ENCODE measurements at regions not wholly inside any gene's neighbourhood (a gene's known extent, or its start where the extent isn't known, plus 50 kb on each side); places are given as distances from the start of the nearest gene placed in this dataset.

GRCh38 chr2:53064154-53064553 lies 703.5 kb upstream of the CHAC2 start:
- TF ChIP-seq, protein P1, sequence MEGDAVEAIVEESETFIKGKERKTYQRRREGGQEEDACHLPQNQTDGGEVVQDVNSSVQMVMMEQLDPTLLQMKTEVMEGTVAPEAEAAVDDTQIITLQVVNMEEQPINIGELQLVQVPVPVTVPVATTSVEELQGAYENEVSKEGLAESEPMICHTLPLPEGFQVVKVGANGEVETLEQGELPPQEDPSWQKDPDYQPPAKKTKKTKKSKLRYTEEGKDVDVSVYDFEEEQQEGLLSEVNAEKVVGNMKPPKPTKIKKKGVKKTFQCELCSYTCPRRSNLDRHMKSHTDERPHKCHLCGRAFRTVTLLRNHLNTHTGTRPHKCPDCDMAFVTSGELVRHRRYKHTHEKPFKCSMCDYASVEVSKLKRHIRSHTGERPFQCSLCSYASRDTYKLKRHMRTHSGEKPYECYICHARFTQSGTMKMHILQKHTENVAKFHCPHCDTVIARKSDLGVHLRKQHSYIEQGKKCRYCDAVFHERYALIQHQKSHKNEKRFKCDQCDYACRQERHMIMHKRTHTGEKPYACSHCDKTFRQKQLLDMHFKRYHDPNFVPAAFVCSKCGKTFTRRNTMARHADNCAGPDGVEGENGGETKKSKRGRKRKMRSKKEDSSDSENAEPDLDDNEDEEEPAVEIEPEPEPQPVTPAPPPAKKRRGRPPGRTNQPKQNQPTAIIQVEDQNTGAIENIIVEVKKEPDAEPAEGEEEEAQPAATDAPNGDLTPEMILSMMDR (IDR thresholded peaks at IDR 0.05) = no peak
- ATAC-seq (no peak), DNase-seq (no peak)
- Histone ChIP-seq H3K9me3 (peaks cover 0 to 7% of the 10 kb centered on the region in 2 donors), H3K4me1 (no peaks in the 10 kb centered on the region), H3K36me3 (no peaks in the 10 kb centered on the region), H3K27me3 (no peaks in the 10 kb centered on the region), H3K27ac (no peak overlapping the region), H3K4me3 (no peak overlapping the region)
- intact Hi-C loops (cut with DNase I) = no loop called here

GRCh38 chr2:53058526-53058925 lies 709.1 kb upstream of the CHAC2 start:
- no peaks in the 10 kb centered on the region for H3K27me3 ChIP-seq
- no peak for DNase-seq
- ATAC-seq = no peak
- TF ChIP-seq, protein P1 (IDR thresholded peaks at IDR 0.05) = no peak
- no peaks in the 10 kb centered on the region for H3K36me3 ChIP-seq
- intact Hi-C loops (cut with DNase I) = no loop called here
- no peak overlapping the region for H3K27ac ChIP-seq
- H3K4me1 ChIP-seq = no peaks in the 10 kb centered on the region
- H3K9me3 ChIP-seq = peaks cover 0 to 7% of the 10 kb centered on the region in 2 donors
- H3K4me3 ChIP-seq = no peak overlapping the region

DNA sequence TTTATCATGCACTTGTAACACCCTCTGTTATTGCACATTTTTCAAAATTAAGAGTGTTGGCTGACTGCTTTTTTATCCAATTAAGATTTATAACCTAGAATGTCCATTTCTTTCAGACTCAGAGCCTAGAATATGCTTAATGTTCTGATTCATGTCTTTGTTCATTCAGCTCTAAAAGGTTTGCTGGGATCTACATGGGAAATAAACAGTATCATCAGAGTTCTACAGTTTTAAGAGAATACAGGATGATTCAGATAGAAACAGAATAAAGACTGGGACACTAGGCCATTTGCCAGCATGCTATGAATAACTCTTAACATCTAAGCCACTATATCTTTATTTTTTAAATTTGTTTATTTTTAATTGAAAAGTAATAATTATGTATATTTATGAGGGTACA lies 713.7 kb upstream of the CHAC2 start:
- H3K9me3 ChIP-seq = peaks cover 0 to 4% of the 10 kb centered on the region in 2 donors
- no peaks in the 10 kb centered on the region for H3K36me3 ChIP-seq
- ATAC-seq (no peak), DNase-seq (no peak)
- no peaks in the 10 kb centered on the region for H3K27me3 ChIP-seq
- H3K4me3 ChIP-seq = no peak overlapping the region
- no peaks in the 10 kb centered on the region for H3K4me1 ChIP-seq
- intact Hi-C loops (cut with DNase I) = no loop called here
- TF ChIP-seq, protein P1 (IDR thresholded peaks at IDR 0.05) = no peak
- H3K27ac ChIP-seq = no peak overlapping the region

DNA sequence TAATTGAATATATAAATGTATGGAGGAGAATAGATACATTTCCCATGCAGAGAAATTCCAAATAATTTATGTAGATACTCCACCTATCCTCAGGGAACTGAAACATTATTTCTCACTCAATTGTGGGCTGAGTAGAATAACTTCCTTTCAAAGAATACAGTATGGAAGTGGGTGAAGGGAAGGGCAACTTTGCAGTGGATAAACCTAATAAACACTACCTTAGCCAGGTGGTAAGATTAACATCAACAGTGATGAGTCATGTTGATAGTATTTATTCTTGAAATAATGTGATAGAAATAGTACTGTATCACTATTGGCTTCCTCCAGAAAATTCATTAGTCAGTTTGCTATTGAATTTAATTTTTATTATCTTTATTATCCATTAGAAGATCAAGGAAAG lies 716.4 kb upstream of the CHAC2 start:
- no peak for DNase-seq
- intact Hi-C loops (cut with DNase I) = no loop called here
- TF ChIP-seq, protein P1 (IDR thresholded peaks at IDR 0.05) = no peak
- no peaks in the 10 kb centered on the region for H3K4me1 ChIP-seq
- no peak overlapping the region for H3K4me3 ChIP-seq
- H3K27ac ChIP-seq = no peak overlapping the region
- no peaks in the 10 kb centered on the region for H3K27me3 ChIP-seq
- ATAC-seq = no peak
- no peaks in the 10 kb centered on the region for H3K36me3 ChIP-seq
- peaks cover 0 to 4% of the 10 kb centered on the region in 2 donors for H3K9me3 ChIP-seq

DNA sequence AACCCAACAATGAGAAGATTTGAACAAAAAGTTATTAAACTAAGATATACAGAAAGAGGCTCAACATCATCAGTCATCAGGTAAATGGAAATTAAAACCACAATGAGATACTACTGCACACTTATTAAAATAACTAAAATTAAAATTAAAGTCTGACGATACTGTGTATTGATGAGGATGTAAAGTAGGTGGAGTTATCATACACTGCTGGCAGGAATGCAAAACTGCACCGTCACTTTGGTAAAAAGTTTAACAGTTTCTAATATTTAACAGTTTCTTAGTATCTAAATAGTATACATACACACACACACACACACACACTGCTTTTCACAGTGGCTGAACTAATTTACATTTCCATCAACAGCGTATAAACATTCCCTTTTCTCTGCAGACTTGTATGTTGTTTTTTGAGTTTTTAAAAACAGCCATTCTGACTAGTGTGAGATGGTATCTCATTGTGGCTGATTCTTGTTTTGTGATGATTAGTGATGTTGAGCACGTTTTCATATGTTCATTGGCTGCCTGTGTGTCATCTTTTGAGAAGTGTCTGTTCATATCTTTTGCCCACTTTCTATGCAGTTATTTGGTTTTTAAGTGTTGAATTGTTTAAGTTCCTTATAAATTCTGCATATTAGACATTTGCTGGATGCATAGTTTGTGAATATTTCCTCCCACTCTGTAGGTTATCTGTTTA lies 726.9 kb upstream of the CHAC2 start:
- Histone ChIP-seq H3K4me3 (no peak overlapping the region), H3K27me3 (no peaks in the 10 kb centered on the region), H3K36me3 (no peaks in the 10 kb centered on the region), H3K9me3 (peaks cover 0 to 6% of the 10 kb centered on the region in 2 donors), H3K4me1 (no peaks in the 10 kb centered on the region), H3K27ac (no peak overlapping the region)
- DNase-seq = no peak
- intact Hi-C loops (cut with DNase I) = no loop called here
- TF ChIP-seq, protein P1 (IDR thresholded peaks at IDR 0.05) = no peak
- no peak for ATAC-seq
